ENCODE measurements at regions not wholly inside any gene's neighbourhood (a gene's known extent, or its start where the extent isn't known, plus 50 kb on each side); places are given as distances from the start of the nearest gene placed in this dataset.

- no peak overlapping the region for H2AFZ ChIP-seq (ENCODE audit: low read depth)
- no peaks in the 10 kb centered on the region for H3K79me2 ChIP-seq (ENCODE audit: insufficient read depth)
- no peak for DNase-seq
- peaks cover 0 to under 1% of the 10 kb centered on the region in 2 experiments; a peak in 1 of 4 replicates for H3K4me1 ChIP-seq (ENCODE audit: control insufficient read depth in 1 of 2, insufficient read depth in 2 of 2, low read depth in 1 of 2, low read length in 1 of 2)
- no peaks in the 10 kb centered on the region for H3K27me3 ChIP-seq (ENCODE audit: insufficient read depth)
- ChIA-PET POLR2A (no interaction called here), CTCF (no interaction called here)
- no peaks in the 10 kb centered on the region for H3K9me2 ChIP-seq
- TF ChIP-seq, protein P1, sequence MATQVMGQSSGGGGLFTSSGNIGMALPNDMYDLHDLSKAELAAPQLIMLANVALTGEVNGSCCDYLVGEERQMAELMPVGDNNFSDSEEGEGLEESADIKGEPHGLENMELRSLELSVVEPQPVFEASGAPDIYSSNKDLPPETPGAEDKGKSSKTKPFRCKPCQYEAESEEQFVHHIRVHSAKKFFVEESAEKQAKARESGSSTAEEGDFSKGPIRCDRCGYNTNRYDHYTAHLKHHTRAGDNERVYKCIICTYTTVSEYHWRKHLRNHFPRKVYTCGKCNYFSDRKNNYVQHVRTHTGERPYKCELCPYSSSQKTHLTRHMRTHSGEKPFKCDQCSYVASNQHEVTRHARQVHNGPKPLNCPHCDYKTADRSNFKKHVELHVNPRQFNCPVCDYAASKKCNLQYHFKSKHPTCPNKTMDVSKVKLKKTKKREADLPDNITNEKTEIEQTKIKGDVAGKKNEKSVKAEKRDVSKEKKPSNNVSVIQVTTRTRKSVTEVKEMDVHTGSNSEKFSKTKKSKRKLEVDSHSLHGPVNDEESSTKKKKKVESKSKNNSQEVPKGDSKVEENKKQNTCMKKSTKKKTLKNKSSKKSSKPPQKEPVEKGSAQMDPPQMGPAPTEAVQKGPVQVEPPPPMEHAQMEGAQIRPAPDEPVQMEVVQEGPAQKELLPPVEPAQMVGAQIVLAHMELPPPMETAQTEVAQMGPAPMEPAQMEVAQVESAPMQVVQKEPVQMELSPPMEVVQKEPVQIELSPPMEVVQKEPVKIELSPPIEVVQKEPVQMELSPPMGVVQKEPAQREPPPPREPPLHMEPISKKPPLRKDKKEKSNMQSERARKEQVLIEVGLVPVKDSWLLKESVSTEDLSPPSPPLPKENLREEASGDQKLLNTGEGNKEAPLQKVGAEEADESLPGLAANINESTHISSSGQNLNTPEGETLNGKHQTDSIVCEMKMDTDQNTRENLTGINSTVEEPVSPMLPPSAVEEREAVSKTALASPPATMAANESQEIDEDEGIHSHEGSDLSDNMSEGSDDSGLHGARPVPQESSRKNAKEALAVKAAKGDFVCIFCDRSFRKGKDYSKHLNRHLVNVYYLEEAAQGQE (IDR thresholded peaks at IDR 0.05; ENCODE audit: low read depth, low read length): no peak
- TF ChIP-seq SIN3A (IDR thresholded peaks at IDR 0.05; ENCODE audit: borderline replicate concordance, low read depth, low read length) (no peak), NFIC (IDR thresholded peaks at IDR 0.05; ENCODE audit: borderline replicate concordance) (no peak), TCF12 (IDR thresholded peaks at IDR 0.05) (no peak), MEF2A (IDR thresholded peaks at IDR 0.05; ENCODE audit: borderline replicate concordance, low read depth) (no peak), RFX5 (IDR thresholded peaks at IDR 0.05; ENCODE audit: low read length) (no peak), RAD21 (IDR thresholded peaks at IDR 0.05; ENCODE audit: low read length) (no peak), EP300 (IDR thresholded peaks at IDR 0.05; ENCODE audit: borderline replicate concordance in 1 of 2, low read depth in 1 of 2, low read length in 1 of 2) (no peak), FOXJ3 (CRISPR knock-in tag; IDR thresholded peaks at IDR 0.05) (no peak)
- no peaks in the 10 kb centered on the region for H3F3A ChIP-seq (replicated peaks; ENCODE audit: insufficient read depth)
- no peak overlapping the region for H3K4me2 ChIP-seq
- no peak overlapping the region for H3K27ac ChIP-seq (ENCODE audit: low read depth in 2 of 2, low read length in 1 of 2)
- no peak overlapping the region for H3K4me3 ChIP-seq (ENCODE audit: low read depth in 2 of 2, low read length in 1 of 2)
- no peaks in the 10 kb centered on the region for H3K36me3 ChIP-seq (replicated peaks in 1 of 2; ENCODE audit: control insufficient read depth in 1 of 2, insufficient read depth in 2 of 2, low read length in 1 of 2)
- H4K20me1 ChIP-seq (ENCODE audit: insufficient read depth): no peaks in the 10 kb centered on the region
- 7% methylated on average over 3 of the region's 3 CpGs for WGBS (ENCODE audit: low lambda C conversion rate)
- H3K9ac ChIP-seq: no peak overlapping the region
- H3K9me3 ChIP-seq: no peaks in the 10 kb centered on the region
These were observed 183.4 kb downstream of the EMX2 start for GRCh38 chr10:117725993-117726392.

DNA sequence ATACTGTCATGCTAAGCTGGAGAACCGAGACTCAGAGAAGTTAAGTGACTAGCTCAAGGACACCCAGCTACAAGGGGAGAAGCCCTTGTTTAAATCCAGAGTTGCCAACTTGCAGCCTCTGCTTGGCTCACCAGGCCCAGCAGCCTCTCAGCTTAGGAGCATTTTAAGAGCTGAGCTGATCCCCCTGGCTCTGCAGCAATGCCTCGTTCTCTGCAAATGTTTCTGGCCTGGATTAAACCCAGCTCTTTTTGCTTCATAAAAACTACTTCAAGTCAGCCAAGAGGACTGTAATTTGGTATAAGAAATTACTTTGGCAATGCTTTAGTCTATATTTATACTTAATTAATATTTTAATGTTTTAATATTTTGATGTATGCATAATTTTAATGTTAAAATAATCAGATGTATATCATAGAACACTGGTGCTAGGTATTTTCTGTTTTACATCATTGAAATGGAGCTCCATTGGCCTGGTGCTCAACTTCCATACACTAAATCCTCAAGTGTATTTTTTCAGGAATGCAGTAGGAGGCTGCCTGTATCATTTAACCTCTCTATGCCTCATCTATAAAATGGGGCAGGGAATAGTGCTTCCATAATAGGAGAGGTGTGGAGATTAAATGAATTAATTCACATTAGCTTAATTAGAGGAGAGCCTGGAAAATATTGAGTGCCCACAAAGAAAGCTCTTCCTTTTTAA is 184.2 kb downstream of the EMX2 start:
- H3K79me2 ChIP-seq (ENCODE audit: insufficient read depth): no peaks in the 10 kb centered on the region
- peaks cover 0 to 3% of the 10 kb centered on the region in 2 experiments; a peak in 1 of 4 replicates for H3K4me1 ChIP-seq (ENCODE audit: control insufficient read depth in 1 of 2, insufficient read depth in 2 of 2, low read depth in 1 of 2, low read length in 1 of 2)
- H3K27ac ChIP-seq (ENCODE audit: low read depth in 2 of 2, low read length in 1 of 2): no peak overlapping the region
- ChIA-PET POLR2A (no interaction called here), CTCF (interaction anchor here (1.5 kb wide), 1 partner anchor 16 kb away, joined by 3 read pairs; no protein-coding TSS in a partner anchor)
- no peaks in the 10 kb centered on the region for H3K9me3 ChIP-seq
- no peak overlapping the region for H3K4me3 ChIP-seq (ENCODE audit: low read depth in 2 of 2, low read length in 1 of 2)
- DNase-seq: no peak
- no peak overlapping the region for H3K4me2 ChIP-seq
- no peaks in the 10 kb centered on the region for H4K20me1 ChIP-seq (ENCODE audit: insufficient read depth)
- no peaks in the 10 kb centered on the region for H3F3A ChIP-seq (replicated peaks; ENCODE audit: insufficient read depth)
- H3K9ac ChIP-seq: no peak overlapping the region
- no peaks in the 10 kb centered on the region for H3K36me3 ChIP-seq (replicated peaks in 1 of 2; ENCODE audit: control insufficient read depth in 1 of 2, insufficient read depth in 2 of 2, low read length in 1 of 2)
- H3K9me2 ChIP-seq: no peaks in the 10 kb centered on the region
- no peak for TF ChIP-seq FOXJ3 (CRISPR knock-in tag; IDR thresholded peaks at IDR 0.05)
- no peak for TF ChIP-seq MEF2A (IDR thresholded peaks at IDR 0.05; ENCODE audit: borderline replicate concordance, low read depth)
- TF ChIP-seq NRF1 (IDR thresholded peaks at IDR 0.05; ENCODE audit: low read depth, low read length): no peak
- no peak for TF ChIP-seq EP300 (IDR thresholded peaks at IDR 0.05; ENCODE audit: borderline replicate concordance in 1 of 2, low read depth in 1 of 2, low read length in 1 of 2)
- TF ChIP-seq MXI1 (IDR thresholded peaks at IDR 0.05; ENCODE audit: low read depth, low read length): no peak
- no peak for TF ChIP-seq NFIC (IDR thresholded peaks at IDR 0.05; ENCODE audit: borderline replicate concordance)
- TF ChIP-seq TAF1 (IDR thresholded peaks at IDR 0.05; ENCODE audit: borderline replicate concordance, low read depth, low read length): no peak
- no peak for TF ChIP-seq YY1 (IDR thresholded peaks at IDR 0.05; ENCODE audit: low read depth)
- TF ChIP-seq, protein P2, sequence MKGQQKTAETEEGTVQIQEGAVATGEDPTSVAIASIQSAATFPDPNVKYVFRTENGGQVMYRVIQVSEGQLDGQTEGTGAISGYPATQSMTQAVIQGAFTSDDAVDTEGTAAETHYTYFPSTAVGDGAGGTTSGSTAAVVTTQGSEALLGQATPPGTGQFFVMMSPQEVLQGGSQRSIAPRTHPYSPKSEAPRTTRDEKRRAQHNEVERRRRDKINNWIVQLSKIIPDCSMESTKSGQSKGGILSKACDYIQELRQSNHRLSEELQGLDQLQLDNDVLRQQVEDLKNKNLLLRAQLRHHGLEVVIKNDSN (IDR thresholded peaks at IDR 0.05; ENCODE audit: borderline replicate concordance, low read depth): no peak
- no peak overlapping the region for H2AFZ ChIP-seq (ENCODE audit: low read depth)
- H3K27me3 ChIP-seq (ENCODE audit: insufficient read depth): no peaks in the 10 kb centered on the region
- 0% methylated on average over 2 of the region's 2 CpGs for WGBS (ENCODE audit: low lambda C conversion rate)

All from SK-N-SH (cell line).